ENCODE measurements at regions not wholly inside any gene's neighbourhood (a gene's known extent, or its start where the extent isn't known, plus 50 kb on each side); places are given as distances from the start of the nearest gene placed in this dataset.

GRCh38 chr2:6650311-6650710 is 215.4 kb downstream of the CMPK2 start:
- TF ChIP-seq, protein P1, sequence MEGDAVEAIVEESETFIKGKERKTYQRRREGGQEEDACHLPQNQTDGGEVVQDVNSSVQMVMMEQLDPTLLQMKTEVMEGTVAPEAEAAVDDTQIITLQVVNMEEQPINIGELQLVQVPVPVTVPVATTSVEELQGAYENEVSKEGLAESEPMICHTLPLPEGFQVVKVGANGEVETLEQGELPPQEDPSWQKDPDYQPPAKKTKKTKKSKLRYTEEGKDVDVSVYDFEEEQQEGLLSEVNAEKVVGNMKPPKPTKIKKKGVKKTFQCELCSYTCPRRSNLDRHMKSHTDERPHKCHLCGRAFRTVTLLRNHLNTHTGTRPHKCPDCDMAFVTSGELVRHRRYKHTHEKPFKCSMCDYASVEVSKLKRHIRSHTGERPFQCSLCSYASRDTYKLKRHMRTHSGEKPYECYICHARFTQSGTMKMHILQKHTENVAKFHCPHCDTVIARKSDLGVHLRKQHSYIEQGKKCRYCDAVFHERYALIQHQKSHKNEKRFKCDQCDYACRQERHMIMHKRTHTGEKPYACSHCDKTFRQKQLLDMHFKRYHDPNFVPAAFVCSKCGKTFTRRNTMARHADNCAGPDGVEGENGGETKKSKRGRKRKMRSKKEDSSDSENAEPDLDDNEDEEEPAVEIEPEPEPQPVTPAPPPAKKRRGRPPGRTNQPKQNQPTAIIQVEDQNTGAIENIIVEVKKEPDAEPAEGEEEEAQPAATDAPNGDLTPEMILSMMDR (IDR thresholded peaks at IDR 0.05), result no peak

GRCh38 chr2:6652251-6652650 is 213.5 kb downstream of the CMPK2 start:
- Histone ChIP-seq H3K4me3 (no peak overlapping the region), H3K27me3 (replicated peaks; ENCODE audit: insufficient read depth) (no peaks in the 10 kb centered on the region), H3K27ac (no peak overlapping the region), H3K9me3 (no peaks in the 10 kb centered on the region), H3K4me1 (ENCODE audit: control insufficient read depth in 1 of 2, low read depth in 2 of 2) (no peaks in the 10 kb centered on the region), H3K36me3 (no peaks in the 10 kb centered on the region)
- TF ChIP-seq, protein P1 (IDR thresholded peaks at IDR 0.05), result no peak
- ATAC-seq (ENCODE audit: insufficient number of reproducible peaks, low FRiP score, low read depth) (no peak), DNase-seq (ENCODE audit: low spot score) (no peak)

More at GRCh38 chr2:6650311-6650710, 215.4 kb downstream of the CMPK2 start:
- Histone ChIP-seq H3K9me3 (no peaks in the 10 kb centered on the region), H3K36me3 (no peaks in the 10 kb centered on the region), H3K4me1 (ENCODE audit: control insufficient read depth in 1 of 2, low read depth in 2 of 2) (no peaks in the 10 kb centered on the region), H3K4me3 (no peak overlapping the region), H3K27ac (no peak overlapping the region), H3K27me3 (replicated peaks; ENCODE audit: insufficient read depth) (no peaks in the 10 kb centered on the region)
- ATAC-seq (ENCODE audit: insufficient number of reproducible peaks, low FRiP score, low read depth), result no peak
- DNase-seq (ENCODE audit: low spot score), result no peak

GRCh38 chr2:6653281-6653750 is 212.4 kb downstream of the CMPK2 start:
- no peak for DNase-seq (ENCODE audit: low spot score)
- H3K9me3 ChIP-seq, result no peaks in the 10 kb centered on the region
- no peaks in the 10 kb centered on the region for H3K4me1 ChIP-seq (ENCODE audit: control insufficient read depth in 1 of 2, low read depth in 2 of 2)
- no peaks in the 10 kb centered on the region for H3K36me3 ChIP-seq
- no peak overlapping the region for H3K4me3 ChIP-seq
- TF ChIP-seq, protein P1 (IDR thresholded peaks at IDR 0.05), result no peak
- no peak for ATAC-seq (ENCODE audit: insufficient number of reproducible peaks, low FRiP score, low read depth)
- H3K27me3 ChIP-seq (replicated peaks; ENCODE audit: insufficient read depth), result no peaks in the 10 kb centered on the region
- H3K27ac ChIP-seq, result no peak overlapping the region

GRCh38 chr2:6654279-6654678 is 211.4 kb downstream of the CMPK2 start:
- no peaks in the 10 kb centered on the region for H3K36me3 ChIP-seq
- no peak for ATAC-seq (ENCODE audit: insufficient number of reproducible peaks, low FRiP score, low read depth)
- no peaks in the 10 kb centered on the region for H3K27me3 ChIP-seq (replicated peaks; ENCODE audit: insufficient read depth)
- H3K27ac ChIP-seq, result no peak overlapping the region
- TF ChIP-seq, protein P1 (IDR thresholded peaks at IDR 0.05), result no peak
- H3K4me1 ChIP-seq (ENCODE audit: control insufficient read depth in 1 of 2, low read depth in 2 of 2), result no peaks in the 10 kb centered on the region
- no peak for DNase-seq (ENCODE audit: low spot score)
- no peak overlapping the region for H3K4me3 ChIP-seq
- H3K9me3 ChIP-seq, result no peaks in the 10 kb centered on the region

DNA sequence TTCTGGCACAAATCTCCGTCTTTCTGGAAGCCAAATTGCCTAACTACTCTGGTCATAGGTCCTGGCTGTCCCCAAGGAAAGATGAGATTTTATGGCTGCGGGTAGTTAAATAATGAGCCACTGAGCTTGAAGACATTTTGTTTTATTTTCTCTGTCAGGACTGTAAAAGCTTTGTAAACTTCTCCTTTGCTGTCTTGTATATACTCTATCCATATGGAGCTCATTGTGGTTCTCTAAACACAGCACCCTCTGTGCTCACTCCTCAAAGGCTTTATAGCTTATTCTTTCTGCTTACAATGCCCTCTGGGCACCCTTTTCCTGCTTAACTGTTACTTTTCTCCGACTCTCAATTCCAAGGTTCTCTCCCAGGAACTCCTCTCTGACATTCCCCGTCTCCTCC is 209.1 kb downstream of the CMPK2 start:
- Histone ChIP-seq H3K4me3 (no peak overlapping the region), H3K27ac (no peak overlapping the region), H3K9me3 (no peaks in the 10 kb centered on the region), H3K4me1 (ENCODE audit: control insufficient read depth in 1 of 2, low read depth in 2 of 2) (no peaks in the 10 kb centered on the region), H3K27me3 (replicated peaks; ENCODE audit: insufficient read depth) (no peaks in the 10 kb centered on the region), H3K36me3 (no peaks in the 10 kb centered on the region)
- TF ChIP-seq, protein P1 (IDR thresholded peaks at IDR 0.05), result no peak
- ATAC-seq (ENCODE audit: insufficient number of reproducible peaks, low FRiP score, low read depth), result no peak
- DNase-seq (ENCODE audit: low spot score), result no peak
